SJCRH30 (cell line): ENCODE measurements at regions not wholly inside any gene's neighbourhood (a gene's known extent, or its start where the extent isn't known, plus 50 kb on each side); places are given as distances from the start of the nearest gene placed in this dataset.
A peak's percentile ranks its signal among the peaks of the same experiment; 100 is the strongest.

ENCODE experiments used
- DNase-seq, 2 experiments: peaks; one replicate each; pipeline ENCODE4 v3.0.0-alpha.2; 2015 to 2020
- H3K27ac ChIP-seq: fragments of 250-450 bp; sonication (Bioruptor Pico); 2 replicates; pipeline ENCODE4 v1.5.1; 2020; ENCODE audit warnings: mild to moderate bottlenecking, moderate library complexity
- H3K27me3 ChIP-seq: fragments of 250-450 bp; sonication (Bioruptor Pico); 2 replicates; pipeline ENCODE4 v1.5.1; 2020; ENCODE audit warnings: mild to moderate bottlenecking, moderate library complexity
- H3K36me3 ChIP-seq: fragments of 250-450 bp; sonication (Bioruptor Pico); 2 replicates; pipeline ENCODE4 v1.5.1; 2020; ENCODE audit warnings: mild to moderate bottlenecking, moderate library complexity
- H3K4me1 ChIP-seq: fragments of 250-450 bp; sonication (Bioruptor Pico); 2 replicates; pipeline ENCODE4 v1.5.1; 2020; ENCODE audit warnings: mild to moderate bottlenecking, moderate library complexity
- H3K4me3 ChIP-seq: fragments of 250-450 bp; sonication (Bioruptor Pico); 2 replicates; pipeline ENCODE4 v1.5.1; 2020; ENCODE audit warnings: mild to moderate bottlenecking, moderate library complexity
- H3K9me3 ChIP-seq: fragments of 250-450 bp; sonication (Bioruptor Pico); replicated peaks from 2 replicates; pipeline ENCODE4 v1.5.1; 2020; ENCODE audit warnings: mild to moderate bottlenecking, moderate library complexity

DNA sequence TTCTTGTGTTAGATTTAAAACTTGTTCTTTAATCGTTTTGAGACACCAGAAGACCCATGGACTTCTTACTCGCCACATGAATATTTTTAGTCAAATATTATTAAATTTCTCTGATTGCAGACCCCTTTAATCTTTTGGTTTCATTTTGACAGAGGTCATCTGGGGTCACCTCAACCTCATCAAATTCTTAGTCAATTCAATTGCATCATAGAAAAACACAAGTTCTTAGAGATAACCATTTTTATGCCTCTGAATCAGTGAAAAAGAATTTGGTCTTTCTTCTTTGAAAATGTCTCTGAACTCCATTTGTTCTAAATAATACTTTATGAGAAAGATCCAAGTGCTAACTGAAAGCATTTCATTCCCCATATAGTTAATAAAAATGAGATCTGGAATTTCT is 55.2 kb upstream of the CBLN4 start:
- no peaks in the 10 kb centered on the region for H3K36me3 ChIP-seq
- H3K27me3 ChIP-seq, result no peaks in the 10 kb centered on the region
- no peak overlapping the region for H3K4me3 ChIP-seq
- H3K9me3 ChIP-seq, result no peaks in the 10 kb centered on the region
- DNase-seq, result no peak
- H3K27ac ChIP-seq, result no peak overlapping the region
- no peaks in the 10 kb centered on the region for H3K4me1 ChIP-seq

DNA sequence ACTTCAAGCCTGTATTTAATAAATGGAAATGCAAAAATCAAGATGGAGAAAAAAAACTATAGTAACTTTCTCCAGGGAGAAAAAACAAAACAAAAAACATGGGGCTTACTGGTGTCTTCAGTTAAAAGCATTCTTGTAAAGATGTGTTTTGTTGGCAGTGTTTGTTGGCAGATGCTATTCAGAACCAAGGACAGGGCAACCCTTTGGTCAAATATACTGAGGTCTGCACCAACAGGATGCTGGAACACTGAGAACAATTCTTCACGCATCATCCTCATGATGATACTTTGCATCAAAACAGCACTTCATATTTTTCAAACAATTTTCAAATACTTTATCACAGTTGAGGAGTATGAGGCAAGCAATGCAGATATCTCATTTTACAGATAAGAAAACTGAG is 63.7 kb upstream of the CBLN4 start:
- H3K27me3 ChIP-seq, result no peaks in the 10 kb centered on the region; the same call in 1 of the 2 replicates

DNA sequence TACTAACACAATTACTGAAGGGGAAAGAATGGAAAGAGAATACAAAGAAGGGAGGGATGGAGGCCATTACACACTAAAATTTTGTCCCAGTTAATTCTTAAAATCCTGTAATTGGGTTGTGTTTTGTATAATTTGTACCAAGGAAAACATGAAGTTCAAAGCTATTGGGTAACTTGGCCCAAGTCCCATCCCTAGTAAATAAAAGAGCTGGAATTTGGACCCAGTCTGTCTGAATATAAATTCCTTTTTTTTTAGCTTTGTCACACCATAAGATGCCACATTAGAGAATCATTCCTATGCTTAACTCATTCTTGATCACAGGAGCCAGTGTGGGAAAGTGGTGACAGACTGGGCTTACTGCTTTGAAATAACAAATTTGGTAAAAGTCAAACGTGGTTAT is 66.8 kb upstream of the CBLN4 start:
- Histone ChIP-seq H3K36me3 (no peaks in the 10 kb centered on the region), H3K9me3 (no peaks in the 10 kb centered on the region; the same call in 1 of the 2 replicates), H3K4me3 (no peak overlapping the region), H3K27me3 (no peaks in the 10 kb centered on the region; the same call in 1 of the 2 replicates), H3K4me1 (no peaks in the 10 kb centered on the region), H3K27ac (no peak overlapping the region)
- DNase-seq, result no peak

More for the DNA sequence above, 63.7 kb upstream of the CBLN4 start:
- Histone ChIP-seq H3K4me1 (no peaks in the 10 kb centered on the region), H3K4me3 (no peak overlapping the region), H3K9me3 (no peaks in the 10 kb centered on the region; the same call in 1 of the 2 replicates), H3K27ac (no peak overlapping the region), H3K36me3 (no peaks in the 10 kb centered on the region)
- DNase-seq, result peak in 1 of 2 experiments; percentile 32

DNA sequence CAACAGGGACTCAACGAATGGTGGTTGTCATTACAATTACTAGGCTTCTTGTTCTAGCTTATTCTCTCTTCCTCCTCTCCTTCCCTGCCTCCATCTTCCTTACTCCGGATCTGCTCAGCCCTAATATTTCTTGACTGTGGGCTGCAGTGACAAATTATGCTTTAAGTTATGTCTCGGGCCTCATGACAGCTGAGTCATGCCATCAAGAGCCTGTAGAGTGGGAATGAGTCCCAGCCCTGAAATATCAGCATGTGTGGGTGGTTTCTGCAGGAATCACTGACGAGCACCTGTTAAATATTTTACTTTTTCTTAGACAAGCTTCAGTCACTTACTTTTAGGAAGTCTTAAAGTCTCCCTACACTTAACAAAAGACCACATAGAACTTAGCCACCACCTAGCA is 83.1 kb upstream of the CBLN4 start:
- H3K9me3 ChIP-seq, result no peaks in the 10 kb centered on the region
- no peaks in the 10 kb centered on the region for H3K27me3 ChIP-seq
- no peak overlapping the region for H3K4me3 ChIP-seq
- H3K36me3 ChIP-seq, result no peaks in the 10 kb centered on the region
- no peak overlapping the region for H3K27ac ChIP-seq
- DNase-seq, result no peak
- H3K4me1 ChIP-seq, result no peaks in the 10 kb centered on the region

DNA sequence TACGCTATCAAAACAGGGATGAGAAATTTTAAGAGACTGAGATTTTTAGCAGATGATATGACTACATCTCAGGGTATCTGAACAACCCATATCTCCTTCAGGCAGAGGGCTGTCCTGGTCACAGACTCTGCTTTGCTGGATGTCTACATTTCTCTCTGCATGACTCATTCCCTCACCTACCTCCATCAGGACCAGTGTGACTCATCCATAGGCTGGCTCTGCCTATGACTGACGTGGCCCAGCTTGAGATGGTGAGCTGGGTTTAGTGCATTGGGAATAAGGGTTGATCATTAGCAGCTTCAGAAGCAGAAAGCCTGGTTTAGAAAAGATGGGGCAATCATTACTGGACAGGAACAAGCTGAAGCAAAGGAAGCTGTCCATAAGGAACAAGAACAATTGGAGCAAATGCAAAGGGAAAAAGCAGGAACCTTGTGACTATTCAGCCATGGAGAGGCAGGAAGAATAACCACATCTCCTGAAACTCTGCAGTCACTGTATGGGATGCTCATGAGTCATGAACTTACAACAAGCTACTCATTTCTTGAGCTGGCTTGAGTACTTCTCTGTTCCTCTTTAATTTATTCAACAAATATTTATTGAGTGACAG is 86.4 kb upstream of the CBLN4 start:
- 0 out of 2 replicates have a peak, but pooled peaks cover 5% of the 10 kb centered on the region for H3K9me3 ChIP-seq
- no peak overlapping the region for H3K4me3 ChIP-seq
- no peaks in the 10 kb centered on the region for H3K27me3 ChIP-seq
- H3K27ac ChIP-seq, result no peak overlapping the region
- H3K36me3 ChIP-seq, result no peaks in the 10 kb centered on the region
- no peaks in the 10 kb centered on the region for H3K4me1 ChIP-seq
- no peak for DNase-seq

DNA sequence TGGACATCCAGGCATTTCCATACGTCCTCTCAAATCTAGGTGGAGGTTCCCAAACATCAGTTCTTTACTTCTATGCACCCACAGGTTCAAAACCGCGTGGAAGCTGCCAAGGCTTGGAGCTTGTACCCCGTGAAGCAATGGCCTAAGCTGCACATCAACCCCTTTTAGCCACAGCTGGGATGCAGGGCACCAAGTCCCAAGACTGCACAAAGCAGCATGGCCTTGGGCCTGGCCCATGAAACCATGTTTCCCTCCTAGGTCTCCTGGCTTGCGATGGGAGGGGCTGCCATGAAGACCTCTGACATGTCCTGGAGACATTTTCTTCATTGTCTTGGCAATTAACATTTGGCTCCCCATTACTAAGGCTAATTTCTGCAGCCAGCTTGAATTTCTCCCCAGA is 88.9 kb upstream of the CBLN4 start:
- Histone ChIP-seq H3K9me3 (0 out of 2 replicates have a peak, but pooled peaks cover 5% of the 10 kb centered on the region), H3K27ac (no peak overlapping the region), H3K4me3 (no peak overlapping the region), H3K4me1 (no peaks in the 10 kb centered on the region), H3K36me3 (no peaks in the 10 kb centered on the region), H3K27me3 (no peaks in the 10 kb centered on the region)
- DNase-seq, result no peak

DNA sequence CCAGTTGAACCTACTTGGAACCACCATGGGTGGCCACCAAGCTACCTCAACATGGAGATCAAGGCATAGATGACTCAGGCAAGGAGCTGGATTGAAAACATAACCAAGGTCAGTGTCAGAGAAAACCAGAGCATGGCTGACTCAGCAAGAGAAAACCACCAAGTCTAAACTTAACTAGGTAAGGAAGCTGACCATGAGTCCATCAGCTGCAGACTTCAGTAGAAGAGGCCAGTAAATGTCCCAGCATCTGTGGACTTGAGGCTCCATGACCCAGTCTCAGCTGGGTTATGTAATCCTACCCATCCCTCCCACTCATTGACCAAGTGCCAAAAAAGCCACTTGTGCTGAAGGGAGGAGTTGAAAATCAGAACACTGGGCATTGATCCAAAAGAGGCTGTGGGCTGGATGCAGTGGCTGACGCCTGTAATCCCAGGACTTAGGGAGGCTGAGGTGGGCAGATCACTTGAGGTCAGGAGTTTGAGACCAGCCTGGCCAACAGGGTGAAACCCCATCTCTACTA is 93.7 kb upstream of the CBLN4 start:
- 0 out of 2 replicates have a peak, but pooled peaks cover 5% of the 10 kb centered on the region for H3K9me3 ChIP-seq
- H3K27me3 ChIP-seq, result no peaks in the 10 kb centered on the region
- no peaks in the 10 kb centered on the region for H3K4me1 ChIP-seq
- H3K27ac ChIP-seq, result no peak overlapping the region
- H3K36me3 ChIP-seq, result no peaks in the 10 kb centered on the region
- peak; percentile 70 to 74 for DNase-seq
- H3K4me3 ChIP-seq, result no peak overlapping the region

DNA sequence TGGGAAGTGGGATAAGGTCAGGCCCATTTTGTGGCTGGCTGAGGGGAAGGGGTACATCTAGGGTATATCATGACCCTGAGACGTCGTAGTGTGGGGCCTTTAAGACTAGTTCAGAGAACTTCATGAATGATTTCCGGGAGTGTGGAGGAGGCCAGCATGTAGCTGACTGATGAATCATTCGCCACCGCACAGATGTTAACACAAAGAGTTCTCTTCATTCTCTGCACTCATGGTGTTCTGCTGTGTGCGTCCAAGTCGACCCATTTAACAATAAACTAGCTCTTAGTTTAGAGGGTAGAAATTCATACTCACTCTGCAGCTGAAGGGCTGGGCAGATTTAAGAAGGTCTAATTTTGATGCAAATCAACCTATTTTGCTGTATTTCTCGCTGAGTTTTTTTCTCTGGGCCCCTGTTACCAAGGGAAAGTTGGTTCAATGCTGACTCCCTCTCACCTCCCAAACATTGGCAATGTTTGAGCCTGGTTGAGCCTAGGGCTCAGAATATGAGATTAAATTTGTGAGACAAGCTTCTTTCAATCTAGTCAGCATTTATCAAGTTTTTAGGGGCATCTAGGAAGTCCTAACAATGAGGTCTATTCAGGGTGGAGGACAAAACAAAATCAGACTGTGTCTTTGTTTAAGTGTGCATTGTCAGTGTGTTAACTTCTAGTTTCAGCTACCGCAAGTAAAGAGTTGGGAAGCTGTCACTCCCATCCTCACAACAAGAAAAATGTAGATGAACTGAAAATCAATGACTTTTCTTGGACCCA is 106.8 kb upstream of the CBLN4 start:
- no peak overlapping the region for H3K4me3 ChIP-seq
- no peak overlapping the region for H3K27ac ChIP-seq
- DNase-seq, result peak in 1 of 2 experiments; percentile 19
- H3K27me3 ChIP-seq, result no peaks in the 10 kb centered on the region
- H3K36me3 ChIP-seq, result no peaks in the 10 kb centered on the region
- H3K9me3 ChIP-seq, result no peaks in the 10 kb centered on the region
- H3K4me1 ChIP-seq, result no peaks in the 10 kb centered on the region

DNA sequence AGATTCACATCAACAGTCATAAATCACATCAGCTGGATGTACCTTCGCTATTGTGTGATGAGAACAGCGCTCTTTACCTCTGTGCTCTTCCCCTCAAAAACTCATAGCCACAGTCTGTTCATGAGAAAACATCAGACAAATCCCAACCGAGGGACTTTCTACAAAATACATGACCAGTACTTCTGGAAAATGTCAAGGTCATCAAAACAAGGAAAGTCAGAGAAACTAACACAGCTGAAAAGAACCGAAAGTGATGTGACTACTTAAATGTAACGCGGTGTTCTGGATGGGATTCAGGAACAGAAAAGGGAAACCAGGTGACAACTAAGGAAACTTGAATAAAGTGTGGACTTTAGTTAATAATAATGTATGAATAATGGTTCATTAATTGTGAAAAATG is 112.0 kb upstream of the CBLN4 start:
- no peak overlapping the region for H3K27ac ChIP-seq
- no peak for DNase-seq
- H3K36me3 ChIP-seq, result no peaks in the 10 kb centered on the region
- peaks cover 10% of the 10 kb centered on the region; the same call in 1 of the 2 replicates for H3K27me3 ChIP-seq
- no peak overlapping the region for H3K4me3 ChIP-seq
- H3K9me3 ChIP-seq, result no peaks in the 10 kb centered on the region
- H3K4me1 ChIP-seq, result no peaks in the 10 kb centered on the region

DNA sequence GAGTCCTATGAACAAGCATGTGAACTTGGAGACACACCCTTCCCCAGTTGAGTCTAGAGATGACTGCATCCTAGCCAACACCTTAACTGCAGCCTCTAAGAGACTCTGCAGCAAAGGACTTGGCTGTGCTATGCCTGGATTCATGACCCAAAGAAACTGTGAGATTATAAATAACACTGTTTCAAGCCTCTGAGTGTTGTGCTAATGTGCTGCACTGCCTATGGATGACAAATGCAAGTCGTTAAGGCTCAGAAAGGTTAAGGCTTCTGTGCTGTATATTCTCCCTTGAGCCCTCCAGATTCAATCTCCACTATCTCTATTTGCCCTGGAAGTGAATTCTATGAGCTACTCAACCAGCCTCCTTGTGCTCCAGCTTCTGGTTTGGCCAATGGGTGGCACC is 116.5 kb upstream of the CBLN4 start:
- Histone ChIP-seq H3K27me3 (peaks cover 12% of the 10 kb centered on the region), H3K36me3 (no peaks in the 10 kb centered on the region), H3K4me1 (no peaks in the 10 kb centered on the region), H3K27ac (no peak overlapping the region), H3K4me3 (no peak overlapping the region), H3K9me3 (no peaks in the 10 kb centered on the region)
- no peak for DNase-seq

DNA sequence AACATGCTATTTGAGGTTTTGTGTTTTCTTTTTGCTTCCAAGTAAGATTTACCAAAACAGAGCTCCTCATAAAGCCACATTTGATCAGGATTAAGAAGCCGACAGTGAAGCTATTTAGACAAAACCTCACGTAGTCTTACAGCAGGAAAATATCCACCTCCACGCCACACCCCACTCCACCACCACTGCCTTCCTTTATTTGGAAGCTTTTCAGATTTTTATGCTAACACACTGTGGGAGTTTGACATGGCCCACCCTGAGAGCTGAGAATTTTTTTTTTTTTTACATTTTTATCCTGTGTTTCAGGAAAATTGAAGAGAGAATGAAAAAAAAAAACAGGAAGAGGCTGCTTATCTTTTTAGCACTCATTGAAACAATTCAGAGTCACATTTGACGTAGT is 104.8 kb upstream of the MC3R start:
- Histone ChIP-seq H3K27ac (no peak overlapping the region), H3K27me3 (peaks cover 17% of the 10 kb centered on the region), H3K36me3 (no peaks in the 10 kb centered on the region), H3K4me3 (no peak overlapping the region), H3K9me3 (peaks cover 7% of the 10 kb centered on the region), H3K4me1 (no peaks in the 10 kb centered on the region)
- DNase-seq, result no peak

DNA sequence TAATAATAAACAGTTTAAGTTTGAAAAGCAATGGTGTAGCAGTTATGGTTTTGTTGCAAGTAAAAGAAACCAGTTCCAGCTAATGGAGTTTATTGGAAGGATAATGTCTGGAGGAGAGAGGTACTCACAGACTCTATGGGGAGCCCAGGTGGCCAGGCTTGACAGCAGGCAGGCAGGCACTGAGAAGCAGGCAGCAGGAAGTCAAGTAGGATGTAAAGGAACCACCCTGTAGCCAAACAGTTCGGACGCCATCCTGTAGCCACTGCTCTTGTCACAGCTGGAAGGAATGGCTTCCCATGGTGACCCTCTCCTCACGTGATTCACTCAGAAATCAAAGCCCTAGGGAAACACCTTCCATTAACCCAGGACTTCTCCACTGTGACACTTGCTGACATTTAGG is 96.7 kb upstream of the MC3R start:
- Histone ChIP-seq H3K9me3 (no peaks in the 10 kb centered on the region), H3K27me3 (peaks cover 13% of the 10 kb centered on the region), H3K27ac (no peak overlapping the region), H3K4me1 (no peaks in the 10 kb centered on the region), H3K36me3 (no peaks in the 10 kb centered on the region), H3K4me3 (no peak overlapping the region)
- DNase-seq, result no peak

DNA sequence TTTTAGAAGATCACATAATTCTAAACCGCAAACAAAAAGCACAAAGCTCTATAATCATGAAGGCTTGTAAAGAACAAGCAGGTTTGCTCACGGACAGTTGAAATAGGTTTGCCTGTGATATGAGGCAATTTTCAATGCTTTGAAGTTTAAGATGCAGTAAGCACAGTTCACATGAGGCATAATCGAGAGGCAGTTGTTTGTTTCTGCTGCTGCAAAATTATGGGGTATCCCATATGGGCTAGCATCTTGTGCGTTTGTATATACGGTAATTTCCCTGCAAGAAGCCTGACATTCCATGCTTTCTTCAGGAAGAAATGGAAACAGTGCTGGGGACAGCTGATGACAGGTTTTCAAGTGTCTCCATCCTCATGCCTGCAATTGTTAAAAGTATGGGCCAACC is 94.6 kb upstream of the MC3R start:
- no peak overlapping the region for H3K27ac ChIP-seq

DNA sequence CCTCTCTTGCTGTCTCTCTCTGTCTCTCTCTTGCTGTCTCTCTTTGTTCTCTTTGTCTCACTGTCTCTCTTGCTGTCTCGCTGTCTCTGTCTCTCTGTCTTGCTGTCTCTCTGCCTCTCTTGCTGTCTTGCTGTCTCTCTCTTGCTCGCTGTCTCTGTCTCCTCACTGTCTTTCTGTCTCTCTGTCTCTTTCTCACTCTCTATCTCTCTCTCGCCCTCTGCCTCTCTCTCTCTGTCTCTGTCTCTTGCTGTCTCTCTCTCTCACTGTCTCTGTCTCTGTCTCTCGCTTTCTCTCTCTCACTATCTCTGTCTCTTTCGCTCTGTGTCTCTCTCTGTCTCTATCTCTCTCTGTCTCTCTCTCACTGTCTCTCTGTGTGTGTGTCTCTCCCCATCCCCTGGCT is 92.9 kb upstream of the MC3R start:
- no peak overlapping the region for H3K27ac ChIP-seq
- H3K4me3 ChIP-seq, result no peak overlapping the region
- no peaks in the 10 kb centered on the region for H3K36me3 ChIP-seq
- no peak for DNase-seq
- H3K9me3 ChIP-seq, result no peaks in the 10 kb centered on the region
- no peaks in the 10 kb centered on the region for H3K4me1 ChIP-seq
- H3K27me3 ChIP-seq, result peaks cover 17% of the 10 kb centered on the region

More for the DNA sequence above, 94.6 kb upstream of the MC3R start:
- H3K36me3 ChIP-seq, result no peaks in the 10 kb centered on the region
- no peaks in the 10 kb centered on the region for H3K4me1 ChIP-seq
- H3K9me3 ChIP-seq, result no peaks in the 10 kb centered on the region
- H3K27me3 ChIP-seq, result peaks cover 19% of the 10 kb centered on the region
- DNase-seq, result no peak
- H3K4me3 ChIP-seq, result no peak overlapping the region

DNA sequence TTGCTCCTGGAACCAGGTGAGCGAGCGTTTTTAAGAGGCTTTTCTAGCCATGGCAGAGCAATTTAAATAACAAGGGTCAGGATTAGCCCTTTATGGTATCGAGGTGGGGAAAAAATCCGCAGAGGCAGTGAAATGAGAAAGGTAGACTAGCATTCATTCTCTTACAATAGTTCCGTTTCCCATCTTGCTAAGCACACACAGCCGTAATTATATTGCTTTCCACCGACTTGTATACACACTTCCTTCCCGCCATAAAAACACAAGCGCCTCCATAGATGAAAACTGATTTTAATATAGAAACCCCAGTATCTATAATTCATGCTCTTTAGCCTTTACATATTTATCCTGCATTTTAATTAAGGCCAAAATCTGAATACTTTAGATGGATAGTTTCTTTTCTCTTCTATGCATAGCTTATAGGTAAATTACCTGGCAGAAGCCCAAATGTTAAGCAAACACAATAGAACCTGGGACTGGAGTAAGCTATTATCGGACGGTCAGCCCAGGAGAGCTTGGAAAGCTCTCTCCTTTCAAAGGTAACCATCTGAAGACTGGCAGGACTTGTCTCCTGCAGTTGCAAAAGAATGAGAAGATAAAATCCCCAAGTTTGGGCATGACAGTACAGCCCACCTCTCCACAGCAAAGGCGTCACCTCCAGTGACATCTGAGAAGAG is 90.9 kb upstream of the MC3R start:
- H3K4me1 ChIP-seq, result no peaks in the 10 kb centered on the region
- no peak overlapping the region for H3K4me3 ChIP-seq
- H3K36me3 ChIP-seq, result no peaks in the 10 kb centered on the region
- peaks cover 17% of the 10 kb centered on the region for H3K27me3 ChIP-seq
- DNase-seq, result no peak
- no peak overlapping the region for H3K27ac ChIP-seq
- H3K9me3 ChIP-seq, result no peaks in the 10 kb centered on the region
